Nephron (organoid): ENCODE measurements at regions not wholly inside any gene's neighbourhood (a gene's known extent, or its start where the extent isn't known, plus 50 kb on each side); places are given as distances from the start of the nearest gene placed in this dataset.

Source experiments
- H3K27ac Mint-ChIP-seq, 3 experiments: 2 replicates each; pipeline ENCODE4 v1.8.0; 2020; ENCODE audit warnings: mixed read lengths in 3 of 3, mild to moderate bottlenecking in 2 of 3, moderate library complexity in 1 of 3
- H3K27me3 Mint-ChIP-seq: 2 replicates; pipeline ENCODE4 v1.8.0; 2021; ENCODE audit warnings: low read depth, mild to moderate bottlenecking, moderate library complexity, mixed read lengths
- H3K36me3 Mint-ChIP-seq: 2 replicates; pipeline ENCODE4 v1.8.0; 2020; ENCODE audit warnings: low read depth, mixed read lengths
- H3K4me1 Mint-ChIP-seq: 2 replicates; pipeline ENCODE4 v1.8.0; 2020; ENCODE audit warnings: mixed read lengths
- H3K4me3 Mint-ChIP-seq, 3 experiments: 2 replicates each; pipeline ENCODE4 v1.8.0; 2020; ENCODE audit warnings: mild to moderate bottlenecking in 3 of 3, mixed read lengths in 3 of 3, moderate library complexity in 2 of 3
- H3K9me3 Mint-ChIP-seq: 2 replicates; pipeline ENCODE4 v1.8.0; 2020; ENCODE audit warnings: mixed read lengths
- CTCF ChIP-seq, 3 experiments: fragments of 200-600 bp; sonication (generic); IDR thresholded peaks; one replicate each; pipeline ENCODE4 v1.5.0; 2021; ENCODE audit warnings: antibody characterized with exemption in 3 of 3; ENCODE audit not compliant: unreplicated experiment in 3 of 3

GRCh38 chr5:120091376-120091948 lies 372.6 kb upstream of the PRR16 start:
- Mint-ChIP-seq H3K4me3 (no peak overlapping the region), H3K27me3 (no peaks in the 10 kb centered on the region), H3K4me1 (peaks cover 29% of the 10 kb centered on the region), H3K27ac (no peak overlapping the region), H3K36me3 (no peaks in the 10 kb centered on the region), H3K9me3 (no peaks in the 10 kb centered on the region)
- TF ChIP-seq CTCF (IDR thresholded peaks at IDR 0.05; ENCODE audit: unreplicated experiment in 3 of 3): no peak

GRCh38 chr5:120092649-120093048 lies 371.5 kb upstream of the PRR16 start:
- H3K4me3 Mint-ChIP-seq: no peak overlapping the region
- H3K36me3 Mint-ChIP-seq: no peaks in the 10 kb centered on the region
- no peak overlapping the region for H3K27ac Mint-ChIP-seq
- H3K27me3 Mint-ChIP-seq: no peaks in the 10 kb centered on the region
- no peaks in the 10 kb centered on the region for H3K9me3 Mint-ChIP-seq
- H3K4me1 Mint-ChIP-seq: peaks cover 30% of the 10 kb centered on the region
- no peak for TF ChIP-seq CTCF (IDR thresholded peaks at IDR 0.05; ENCODE audit: unreplicated experiment in 3 of 3)

- H3K27me3 Mint-ChIP-seq: no peaks in the 10 kb centered on the region
- TF ChIP-seq CTCF (IDR thresholded peaks at IDR 0.05; ENCODE audit: unreplicated experiment in 3 of 3): no peak
- H3K27ac Mint-ChIP-seq: no peak overlapping the region
- no peaks in the 10 kb centered on the region for H3K36me3 Mint-ChIP-seq
- no peak overlapping the region for H3K4me3 Mint-ChIP-seq
- H3K9me3 Mint-ChIP-seq: no peaks in the 10 kb centered on the region
- H3K4me1 Mint-ChIP-seq: peaks cover 31% of the 10 kb centered on the region
These were observed 370.9 kb upstream of the PRR16 start for GRCh38 chr5:120093178-120093577.

- Mint-ChIP-seq H3K27ac (no peak overlapping the region), H3K27me3 (no peaks in the 10 kb centered on the region), H3K36me3 (no peaks in the 10 kb centered on the region), H3K4me3 (no peak overlapping the region), H3K9me3 (no peaks in the 10 kb centered on the region), H3K4me1 (peaks cover 36% of the 10 kb centered on the region)
- TF ChIP-seq CTCF (IDR thresholded peaks at IDR 0.05; ENCODE audit: unreplicated experiment in 3 of 3): no peak
These were observed 367.7 kb upstream of the PRR16 start for GRCh38 chr5:120096413-120096812.

GRCh38 chr5:120098426-120098825 lies 365.7 kb upstream of the PRR16 start:
- Mint-ChIP-seq H3K9me3 (no peaks in the 10 kb centered on the region), H3K27ac (no peak overlapping the region), H3K27me3 (no peaks in the 10 kb centered on the region), H3K36me3 (no peaks in the 10 kb centered on the region), H3K4me3 (no peak overlapping the region), H3K4me1 (peaks cover 36% of the 10 kb centered on the region)
- TF ChIP-seq CTCF (IDR thresholded peaks at IDR 0.05; ENCODE audit: unreplicated experiment in 3 of 3): no peak

GRCh38 chr5:120098902-120099535 lies 365.1 kb upstream of the PRR16 start:
- Mint-ChIP-seq H3K27ac (no peak overlapping the region), H3K36me3 (no peaks in the 10 kb centered on the region), H3K4me3 (no peak overlapping the region), H3K9me3 (no peaks in the 10 kb centered on the region), H3K4me1 (peaks cover 36% of the 10 kb centered on the region), H3K27me3 (no peaks in the 10 kb centered on the region)
- TF ChIP-seq CTCF (IDR thresholded peaks at IDR 0.05; ENCODE audit: unreplicated experiment in 3 of 3): no peak
